Astrocyte of the cerebellum (primary cell): ENCODE measurements at regions not wholly inside any gene's neighbourhood (a gene's known extent, or its start where the extent isn't known, plus 50 kb on each side); places are given as distances from the start of the nearest gene placed in this dataset.

Experiments used
- DNase-seq: peaks from one replicate; pipeline ENCODE4 v3.0.0-alpha.2; 2011; ENCODE audit warnings: low read depth
- H3K4me3 ChIP-seq: 2 replicates; pipeline ENCODE4 v1.5.1; 2011; ENCODE audit warnings: mild to moderate bottlenecking, low read depth, low read length, moderate library complexity
- in situ Hi-C: cut with HindIII; loops from 2 replicates; pipeline ENCODE4 v1.10.0; 2017; ENCODE audit warnings: low sequenced_read_pairs
- TF ChIP-seq, protein P1 (sequence below): IDR thresholded peaks from 2 replicates; pipeline ENCODE4 v1.5.1; 2012; ENCODE audit warnings: low read length, low read depth, moderate library complexity, mild to moderate bottlenecking; ENCODE audit errors: missing control alignments

GRCh38 chr2:200758341-200758740 is 53.4 kb upstream of the BZW1 start:
- no peak for DNase-seq
- TF ChIP-seq, protein P1, sequence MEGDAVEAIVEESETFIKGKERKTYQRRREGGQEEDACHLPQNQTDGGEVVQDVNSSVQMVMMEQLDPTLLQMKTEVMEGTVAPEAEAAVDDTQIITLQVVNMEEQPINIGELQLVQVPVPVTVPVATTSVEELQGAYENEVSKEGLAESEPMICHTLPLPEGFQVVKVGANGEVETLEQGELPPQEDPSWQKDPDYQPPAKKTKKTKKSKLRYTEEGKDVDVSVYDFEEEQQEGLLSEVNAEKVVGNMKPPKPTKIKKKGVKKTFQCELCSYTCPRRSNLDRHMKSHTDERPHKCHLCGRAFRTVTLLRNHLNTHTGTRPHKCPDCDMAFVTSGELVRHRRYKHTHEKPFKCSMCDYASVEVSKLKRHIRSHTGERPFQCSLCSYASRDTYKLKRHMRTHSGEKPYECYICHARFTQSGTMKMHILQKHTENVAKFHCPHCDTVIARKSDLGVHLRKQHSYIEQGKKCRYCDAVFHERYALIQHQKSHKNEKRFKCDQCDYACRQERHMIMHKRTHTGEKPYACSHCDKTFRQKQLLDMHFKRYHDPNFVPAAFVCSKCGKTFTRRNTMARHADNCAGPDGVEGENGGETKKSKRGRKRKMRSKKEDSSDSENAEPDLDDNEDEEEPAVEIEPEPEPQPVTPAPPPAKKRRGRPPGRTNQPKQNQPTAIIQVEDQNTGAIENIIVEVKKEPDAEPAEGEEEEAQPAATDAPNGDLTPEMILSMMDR, result no peak
- in situ Hi-C loops, result no loop called here
- no peak overlapping the region for H3K4me3 ChIP-seq

- no peak overlapping the region for H3K4me3 ChIP-seq
- no peak for DNase-seq
- in situ Hi-C loops, result no loop called here
- TF ChIP-seq, protein P1, result no peak
Observed at GRCh38 chr2:200761266-200761665, 50.4 kb upstream of the BZW1 start.
